Neural progenitor cell (in vitro differentiated cells): ENCODE measurements at regions not wholly inside any gene's neighbourhood (a gene's known extent, or its start where the extent isn't known, plus 50 kb on each side); places are given as distances from the start of the nearest gene placed in this dataset.

ENCODE experiments used
- EZH2 ChIP-seq: fragments of 200-600 bp; sonication (generic); IDR thresholded peaks from 2 replicates; pipeline ENCODE4 v1.6.1; 2017; ENCODE audit warnings: antibody characterized with exemption, mild to moderate bottlenecking, moderate library complexity
- EZH2phosphoT487 ChIP-seq: fragments of 200-600 bp; sonication (generic); IDR thresholded peaks from 2 replicates; pipeline ENCODE4 v1.6.1; 2017; ENCODE audit warnings: antibody characterized with exemption
- TF ChIP-seq, protein P1 (sequence below): fragments of 200-600 bp; sonication (generic); IDR thresholded peaks from 2 replicates; pipeline ENCODE4 v1.5.1; 2017; ENCODE audit warnings: antibody characterized with exemption, mild to moderate bottlenecking

DNA sequence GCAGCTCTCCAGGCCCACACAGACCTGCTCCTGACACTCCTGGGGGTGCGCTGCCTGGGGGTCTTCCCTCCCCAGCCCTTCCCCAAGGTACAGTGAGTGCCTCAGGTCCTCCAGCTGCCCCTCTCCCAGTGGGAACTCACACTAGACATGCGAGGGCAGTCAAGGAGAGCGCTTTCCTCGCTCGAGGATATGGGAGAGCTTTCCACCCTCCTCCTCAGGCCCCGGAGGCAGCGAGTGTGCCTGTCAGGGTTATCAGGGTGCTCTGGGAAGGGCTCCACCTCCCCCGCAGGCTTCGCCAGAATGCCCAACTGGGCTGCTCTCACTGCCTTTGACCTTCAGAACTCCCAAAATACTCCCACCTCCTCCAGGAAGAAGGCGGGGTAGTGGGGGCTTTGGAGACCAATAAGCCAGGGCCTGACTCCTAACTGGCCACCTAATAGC lies 85.7 kb upstream of the LAPTM4A start:
- TF ChIP-seq, protein P1, sequence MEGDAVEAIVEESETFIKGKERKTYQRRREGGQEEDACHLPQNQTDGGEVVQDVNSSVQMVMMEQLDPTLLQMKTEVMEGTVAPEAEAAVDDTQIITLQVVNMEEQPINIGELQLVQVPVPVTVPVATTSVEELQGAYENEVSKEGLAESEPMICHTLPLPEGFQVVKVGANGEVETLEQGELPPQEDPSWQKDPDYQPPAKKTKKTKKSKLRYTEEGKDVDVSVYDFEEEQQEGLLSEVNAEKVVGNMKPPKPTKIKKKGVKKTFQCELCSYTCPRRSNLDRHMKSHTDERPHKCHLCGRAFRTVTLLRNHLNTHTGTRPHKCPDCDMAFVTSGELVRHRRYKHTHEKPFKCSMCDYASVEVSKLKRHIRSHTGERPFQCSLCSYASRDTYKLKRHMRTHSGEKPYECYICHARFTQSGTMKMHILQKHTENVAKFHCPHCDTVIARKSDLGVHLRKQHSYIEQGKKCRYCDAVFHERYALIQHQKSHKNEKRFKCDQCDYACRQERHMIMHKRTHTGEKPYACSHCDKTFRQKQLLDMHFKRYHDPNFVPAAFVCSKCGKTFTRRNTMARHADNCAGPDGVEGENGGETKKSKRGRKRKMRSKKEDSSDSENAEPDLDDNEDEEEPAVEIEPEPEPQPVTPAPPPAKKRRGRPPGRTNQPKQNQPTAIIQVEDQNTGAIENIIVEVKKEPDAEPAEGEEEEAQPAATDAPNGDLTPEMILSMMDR: no peak
- TF ChIP-seq EZH2phosphoT487 (no peak), EZH2 (no peak)
